A172 (cell line): ENCODE measurements at regions not wholly inside any gene's neighbourhood (a gene's known extent, or its start where the extent isn't known, plus 50 kb on each side); places are given as distances from the start of the nearest gene placed in this dataset.
"Not testable (repeated sequence)": the region's sequence is repeated elsewhere in the genome, so short reads cannot be mapped to it uniquely, and the experiment has no call there.

ENCODE experiments used
- DNase-seq: peaks from one replicate; pipeline ENCODE4 v3.0.0-alpha.2; 2015; ENCODE audit warnings: low spot score

GRCh38 chr16:21487956-21488355, 111.4 kb upstream of the METTL9 start:
- DNase-seq = not testable (repeated sequence)

- DNase-seq = not testable (repeated sequence)
Observed at GRCh38 chr16:21499046-21499445, 100.3 kb upstream of the METTL9 start.

GRCh38 chr16:21501223-21501868, 98.0 kb upstream of the METTL9 start:
- peak; percentile 18 for DNase-seq

- peak; percentile 94 for DNase-seq
Observed at GRCh38 chr16:21501869-21502667, 97.3 kb upstream of the METTL9 start.

- DNase-seq = not testable (repeated sequence)
Observed at GRCh38 chr16:21503574-21503920, 95.8 kb upstream of the METTL9 start.

- not testable (repeated sequence) for DNase-seq
Observed at GRCh38 chr16:21503941-21504832, 95.2 kb upstream of the METTL9 start.

- DNase-seq = not testable (repeated sequence)
Observed at GRCh38 chr16:21505751-21506520, 93.4 kb upstream of the METTL9 start.

GRCh38 chr16:21506857-21507456, 92.4 kb upstream of the METTL9 start:
- not testable (repeated sequence) for DNase-seq

GRCh38 chr16:21507631-21508305, 91.6 kb upstream of the METTL9 start:
- not testable (repeated sequence) for DNase-seq

GRCh38 chr16:21508661-21509436, 90.5 kb upstream of the METTL9 start:
- DNase-seq = not testable (repeated sequence)

GRCh38 chr16:21509437-21510086, 89.8 kb upstream of the METTL9 start:
- not testable (repeated sequence) for DNase-seq

GRCh38 chr16:21510869-21511255, 88.5 kb upstream of the METTL9 start:
- DNase-seq = not testable (repeated sequence)

GRCh38 chr16:21511315-21512210, 87.8 kb upstream of the METTL9 start:
- peak; percentile 83 for DNase-seq

GRCh38 chr16:21512280-21513192, 86.8 kb upstream of the METTL9 start:
- not testable (repeated sequence) for DNase-seq

- not testable (repeated sequence) for DNase-seq
Observed at GRCh38 chr16:21513337-21513741, 86.0 kb upstream of the METTL9 start.

GRCh38 chr16:21513812-21514473, 85.4 kb upstream of the METTL9 start:
- not testable (repeated sequence) for DNase-seq
